H1 (cell line): ENCODE measurements at regions not wholly inside any gene's neighbourhood (a gene's known extent, or its start where the extent isn't known, plus 50 kb on each side); places are given as distances from the start of the nearest gene placed in this dataset.

ENCODE experiments used
- CTCF ChIA-PET: fragments of 300-600 bp; sonication (Branson Sonifier 250); formaldehyde crosslinking; loops from one replicate; lab custom pipeline; 2021; ENCODE audit not compliant: partially characterized antibody; lab: Charles Lee
- POLR2A ChIA-PET: fragments of 300-600 bp; sonication (Branson Sonifier 250); formaldehyde crosslinking; loops from one replicate; lab custom pipeline; 2021; ENCODE audit warnings: inconsistent platforms; ENCODE audit not compliant: partially characterized antibody; lab: Charles Lee
- DNase-seq, 2 experiments: peaks; one replicate each; pipeline versions ENCODE4 v3.0.0 to v3.0.0-alpha.2; 2010 to 2022; ENCODE audit warnings: low spot score in 2 of 2, low read depth in 1 of 2, mixed read lengths in 1 of 2
- FAIRE-seq: peaks from 2 replicates; lab custom pipeline; 2011; peaks lifted over from hg19 to GRCh38; lab: Jason Lieb, UNC
- H2AFZ ChIP-seq: 2 replicates; pipeline ENCODE4 v1.8.1; 2012; ENCODE audit warnings: low read length, inconsistent platforms
- H2AK5ac ChIP-seq: 2 replicates; pipeline ENCODE4 v1.6.1; 2013; ENCODE audit warnings: low read depth, low read length
- H2BK120ac ChIP-seq: replicated peaks from 2 replicates; pipeline ENCODE3; 2013; ENCODE audit warnings: low read depth, low read length, inconsistent platforms
- H2BK12ac ChIP-seq: 2 replicates; pipeline ENCODE4 v1.6.1; 2013; ENCODE audit warnings: low read depth, low read length
- H2BK15ac ChIP-seq: 2 replicates; pipeline ENCODE4 v1.6.1; 2013; ENCODE audit warnings: low read length
- H2BK20ac ChIP-seq: 2 replicates; pipeline ENCODE4 v1.6.1; 2013; ENCODE audit warnings: low read length
- H2BK5ac ChIP-seq: 2 replicates; pipeline ENCODE4 v1.6.1; 2013; ENCODE audit warnings: low read depth, low read length
- H3K14ac ChIP-seq: 2 replicates; pipeline ENCODE4 v1.6.1; 2013; ENCODE audit warnings: inconsistent platforms; ENCODE audit not compliant: insufficient read length
- H3K18ac ChIP-seq: 2 replicates; pipeline ENCODE4 v1.6.1; 2013; ENCODE audit warnings: low read length; ENCODE audit errors: extremely low read depth
- H3K23ac ChIP-seq: 2 replicates; pipeline ENCODE4 v1.6.1; 2013; ENCODE audit warnings: inconsistent platforms; ENCODE audit not compliant: insufficient read length
- H3K23me2 ChIP-seq: 2 replicates; pipeline ENCODE4 v1.6.1; 2013; ENCODE audit warnings: low read depth, low read length
- H3K27ac ChIP-seq: 2 replicates; pipeline ENCODE4 v1.6.1; 2011; ENCODE audit warnings: low read depth, low read length, inconsistent platforms
- H3K27me3 ChIP-seq, 4 experiments: replicated peaks in 1 of 4; 1 replicate in 1 of 4; 2 replicates in 3 of 4; pipeline versions ENCODE4 v1.6.1 to v1.8.1; 2011 to 2013; ENCODE audit warnings: low read length in 3 of 4, mild to moderate bottlenecking in 3 of 4, inconsistent platforms in 2 of 4, mixed read lengths in 2 of 4, moderate library complexity in 1 of 4; ENCODE audit not compliant: control insufficient read depth in 3 of 4, insufficient read depth in 3 of 4; ENCODE audit errors: extremely low read depth in 1 of 4
- H3K36me3 ChIP-seq, 4 experiments: 2 replicates each; pipeline versions ENCODE4 v1.6.1 to v1.8.1; 2011 to 2013; ENCODE audit warnings: mild to moderate bottlenecking in 4 of 4, low read length in 3 of 4, moderate library complexity in 2 of 4, control low read depth in 1 of 4, inconsistent platforms in 1 of 4; ENCODE audit not compliant: insufficient read depth in 4 of 4, control insufficient read depth in 2 of 4
- H3K4ac ChIP-seq: replicated peaks from 2 replicates; pipeline ENCODE3; 2013; ENCODE audit warnings: low read length, low read depth, mixed read lengths, inconsistent platforms; ENCODE audit not compliant: insufficient read length
- H3K4me1 ChIP-seq, 4 experiments: replicated peaks in 1 of 4; 1 replicate in 1 of 4; 2 replicates in 3 of 4; pipeline versions ENCODE4 v1.6.1 to v1.8.1; 2011 to 2013; ENCODE audit warnings: low read length in 3 of 4, inconsistent platforms in 2 of 4, mixed read lengths in 1 of 4; ENCODE audit not compliant: insufficient read depth in 4 of 4, control insufficient read depth in 3 of 4
- H3K4me2 ChIP-seq, 2 experiments: 2 replicates each; pipeline versions ENCODE4 v1.6.1 to v1.8.1; 2011 to 2013; ENCODE audit warnings: low read depth in 2 of 2, low read length in 2 of 2, control low read depth in 1 of 2, inconsistent platforms in 1 of 2, mild to moderate bottlenecking in 1 of 2; ENCODE audit not compliant: insufficient read depth in 1 of 2
- H3K4me3 ChIP-seq, 4 experiments: fragments of 200-600, 300-600 bp in 1 of 4; sonication (generic), shearing (Covaris generic), sonication (Bioruptor Twin) in 1 of 4; 2 replicates each; pipeline versions ENCODE4 v1.5.1 to v1.8.1; 2011 to 2016; ENCODE audit warnings: low read length in 4 of 4, low read depth in 3 of 4, control low read depth in 2 of 4, inconsistent platforms in 2 of 4, mild to moderate bottlenecking in 2 of 4, mixed read lengths in 1 of 4, moderate library complexity in 1 of 4; ENCODE audit not compliant: insufficient read depth in 2 of 4; ENCODE audit errors: extremely low read depth in 1 of 4
- H3K56ac ChIP-seq: replicated peaks from 2 replicates; pipeline ENCODE3; 2013; ENCODE audit warnings: low read depth, mild to moderate bottlenecking, mixed read lengths, low read length, inconsistent platforms; ENCODE audit not compliant: insufficient read length
- H3K79me1 ChIP-seq: 2 replicates; pipeline ENCODE4 v1.6.1; 2013; ENCODE audit warnings: low read depth, low read length, control low read depth
- H3K79me2 ChIP-seq, 2 experiments: 2 replicates each; pipeline versions ENCODE4 v1.6.1 to v1.8.1; 2012 to 2013; ENCODE audit warnings: low read length in 2 of 2, mild to moderate bottlenecking in 2 of 2, inconsistent platforms in 1 of 2; ENCODE audit not compliant: insufficient read depth in 2 of 2, control insufficient read depth in 1 of 2
- H3K9ac ChIP-seq, 4 experiments: replicated peaks in 1 of 4; 1 replicate in 1 of 4; 2 replicates in 3 of 4; pipeline versions ENCODE4 v1.6.1 to v1.8.1; 2011 to 2013; ENCODE audit warnings: low read depth in 3 of 4, low read length in 3 of 4, control low read depth in 2 of 4, mild to moderate bottlenecking in 2 of 4, moderate library complexity in 2 of 4, inconsistent platforms in 1 of 4; ENCODE audit errors: extremely low read depth in 1 of 4
- H3K9me3 ChIP-seq, 2 experiments: 2 replicates each; pipeline versions ENCODE4 v1.6.1 to v1.8.1; 2012 to 2013; ENCODE audit warnings: mild to moderate bottlenecking in 2 of 2, moderate library complexity in 2 of 2, control low read depth in 1 of 2, inconsistent platforms in 1 of 2, low read depth in 1 of 2, low read length in 1 of 2, mixed read lengths in 1 of 2; ENCODE audit not compliant: insufficient read depth in 2 of 2
- H4K20me1 ChIP-seq, 2 experiments: replicated peaks in 1 of 2; 2 replicates each; pipeline versions ENCODE3 to v1.8.1; 2011 to 2013; ENCODE audit warnings: inconsistent platforms in 2 of 2, low read length in 2 of 2, mild to moderate bottlenecking in 1 of 2; ENCODE audit not compliant: insufficient read depth in 2 of 2, control insufficient read depth in 1 of 2
- H4K5ac ChIP-seq: 2 replicates; pipeline ENCODE4 v1.6.1; 2013; ENCODE audit warnings: low read length, low read depth, mixed read lengths, inconsistent platforms; ENCODE audit not compliant: insufficient read length
- H4K8ac ChIP-seq: 2 replicates; pipeline ENCODE4 v1.8.0; 2013; ENCODE audit warnings: mild to moderate bottlenecking, moderate library complexity, low read length, inconsistent platforms; ENCODE audit not compliant: insufficient read depth; ENCODE audit errors: extremely low read depth
- H4K91ac ChIP-seq: replicated peaks from 2 replicates; pipeline ENCODE3; 2013; ENCODE audit warnings: low read length, mixed read lengths, inconsistent platforms; ENCODE audit not compliant: insufficient read length
- CBX8 ChIP-seq: fragments of 300-800, 300-1000 bp; sonication (generic); IDR thresholded peaks from 2 replicates; pipeline ENCODE4 v1.7.1; 2016; ENCODE audit warnings: low read depth, low read length, borderline replicate concordance
- CEBPB ChIP-seq: IDR thresholded peaks from 2 replicates; pipeline ENCODE4 v1.6.1; 2012; ENCODE audit warnings: low read depth, low read length
- EZH2 ChIP-seq: fragments of 200-600 bp; sonication (generic); IDR thresholded peaks from 2 replicates; pipeline ENCODE4 v1.7.1; 2012; ENCODE audit warnings: low read depth, mild to moderate bottlenecking, moderate library complexity, low read length, inconsistent platforms; ENCODE audit not compliant: severe bottlenecking
- KDM4A ChIP-seq: IDR thresholded peaks from one replicate; pipeline ENCODE4 v1.7.1; 2012; ENCODE audit warnings: low read depth, mild to moderate bottlenecking, moderate library complexity, low read length, inconsistent platforms; ENCODE audit not compliant: severe bottlenecking
- MAFK ChIP-seq: IDR thresholded peaks from 2 replicates; pipeline ENCODE4 v1.6.1; 2012; ENCODE audit warnings: low read depth, mild to moderate bottlenecking, improper control_type of control experiment, low read length
- POLR2A ChIP-seq, 2 experiments: IDR thresholded peaks; 1 replicate in 1 of 2; 2 replicates in 1 of 2; pipeline ENCODE4 v1.6.1; 2011; ENCODE audit warnings: low read depth in 2 of 2, low read length in 2 of 2, mild to moderate bottlenecking in 2 of 2; ENCODE audit errors: control extremely low read depth in 1 of 2
- POU5F1 ChIP-seq: IDR thresholded peaks from 2 replicates; pipeline ENCODE4 v1.6.1; 2011; ENCODE audit warnings: low read depth, mild to moderate bottlenecking, low read length, moderate library complexity
- RAD21 ChIP-seq, 2 experiments: IDR thresholded peaks in 1 of 2; conservative IDR thresholded peaks in 1 of 2; 2 replicates each; pipeline ENCODE4 v1.6.1; 2011; ENCODE audit warnings: low read depth in 2 of 2, low read length in 2 of 2, improper control_type of control experiment in 1 of 2, inconsistent platforms in 1 of 2, mild to moderate bottlenecking in 1 of 2, moderate library complexity in 1 of 2
- SAP30 ChIP-seq: fragments of 300-600 bp; sonication (generic); IDR thresholded peaks from 2 replicates; pipeline ENCODE4 v1.7.1; 2012; ENCODE audit warnings: low read length, moderate library complexity, mild to moderate bottlenecking, inconsistent platforms; ENCODE audit not compliant: insufficient read depth, insufficient replicate concordance
- SIRT6 ChIP-seq: IDR thresholded peaks from one replicate; pipeline ENCODE4 v1.7.1; 2012; ENCODE audit warnings: low read length, inconsistent platforms
- TAF1 ChIP-seq: IDR thresholded peaks from 2 replicates; pipeline ENCODE4 v1.6.1; 2011; ENCODE audit warnings: mild to moderate bottlenecking, low read depth, low read length
- USF2 ChIP-seq: IDR thresholded peaks from 2 replicates; pipeline ENCODE4 v1.6.1; 2011; ENCODE audit warnings: low read length, improper control_type of control experiment
- WGBS, 2 experiments: shearing (Covaris generic) in 1 of 2; methylation state at CpG; one replicate each; pipeline versions ENCODE4 v1.1.6 to v1.1.7; 2013 to 2015; ENCODE audit warnings: low lambda C conversion rate in 2 of 2, mixed read lengths in 2 of 2, inconsistent platforms in 1 of 2, low coverage in 1 of 2, missing lambda C conversion rate in 1 of 2; ENCODE audit not compliant: insufficient replicate concordance in 2 of 2, insufficient coverage in 1 of 2, insufficient read length in 1 of 2; ENCODE audit errors: extremely low coverage in 1 of 2, missing lambda C conversion rate in 1 of 2; 5-methylcytosine and 5-hydroxymethylcytosine counted together

- 96% methylated on average over 6 of the region's 6 CpGs; no CpG with 5 or more reads in 1 of the 2 experiments for WGBS, 2 experiments
- H4K8ac ChIP-seq = no peak overlapping the region
- H3K79me1 ChIP-seq = no peaks in the 10 kb centered on the region
- no peak overlapping the region for H3K4me3 ChIP-seq
- H2BK15ac ChIP-seq = no peak overlapping the region
- CTCF ChIA-PET = no interaction called here
- H3K18ac ChIP-seq = no peak overlapping the region
- FAIRE-seq = no peak
- no peaks in the 10 kb centered on the region for H4K20me1 ChIP-seq
- H3K4ac ChIP-seq = no peak overlapping the region
- H3K27me3 ChIP-seq = no peaks in the 10 kb centered on the region
- no peak overlapping the region for H2BK20ac ChIP-seq
- no peak overlapping the region for H3K4me2 ChIP-seq
- no peak overlapping the region for H3K14ac ChIP-seq
- no peak overlapping the region for H4K91ac ChIP-seq
- H2AK5ac ChIP-seq = no peak overlapping the region
- H4K5ac ChIP-seq = no peak overlapping the region
- no peak overlapping the region for H2BK12ac ChIP-seq
- no peak overlapping the region for H2BK120ac ChIP-seq
- no peaks in the 10 kb centered on the region for H3K9me3 ChIP-seq
- no peaks in the 10 kb centered on the region for H3K36me3 ChIP-seq
- no peak overlapping the region for H3K23ac ChIP-seq
- TF ChIP-seq EZH2 (no peak), TAF1 (no peak), SAP30 (no peak), RAD21 (IDR thresholded peaks at IDR 0.05 in 1 of 2, conservative IDR thresholded peaks at IDR 0.05 in 1 of 2; ENCODE audit: low read depth in 2 of 2, low read length in 2 of 2) (no peak), POLR2A (IDR thresholded peaks at IDR 0.05; ENCODE audit: control extremely low read depth in 1 of 2, low read depth in 2 of 2, low read length in 2 of 2) (no peak), MAFK (no peak), KDM4A (no peak), CEBPB (no peak), SIRT6 (no peak), USF2 (no peak), POU5F1 (no peak), CBX8 (no peak)
- H3K9ac ChIP-seq = no peak overlapping the region
- no peaks in the 10 kb centered on the region for H3K23me2 ChIP-seq
- POLR2A ChIA-PET = no interaction called here
- DNase-seq = no peak
- no peak overlapping the region for H2BK5ac ChIP-seq
- H3K56ac ChIP-seq = no peak overlapping the region
- 0 out of 2 replicates have a peak overlapping the region, but pooled peaks have one; percentile 23 for H2AFZ ChIP-seq
- H3K27ac ChIP-seq = no peak overlapping the region
- H3K79me2 ChIP-seq = no peaks in the 10 kb centered on the region
- no peaks in the 10 kb centered on the region for H3K4me1 ChIP-seq
These were observed 472.3 kb upstream of the CBLB start for GRCh38 chr3:106341087-106341486.
